ENCODE measurements at regions not wholly inside any gene's neighbourhood (a gene's known extent, or its start where the extent isn't known, plus 50 kb on each side); places are given as distances from the start of the nearest gene placed in this dataset.

DNA sequence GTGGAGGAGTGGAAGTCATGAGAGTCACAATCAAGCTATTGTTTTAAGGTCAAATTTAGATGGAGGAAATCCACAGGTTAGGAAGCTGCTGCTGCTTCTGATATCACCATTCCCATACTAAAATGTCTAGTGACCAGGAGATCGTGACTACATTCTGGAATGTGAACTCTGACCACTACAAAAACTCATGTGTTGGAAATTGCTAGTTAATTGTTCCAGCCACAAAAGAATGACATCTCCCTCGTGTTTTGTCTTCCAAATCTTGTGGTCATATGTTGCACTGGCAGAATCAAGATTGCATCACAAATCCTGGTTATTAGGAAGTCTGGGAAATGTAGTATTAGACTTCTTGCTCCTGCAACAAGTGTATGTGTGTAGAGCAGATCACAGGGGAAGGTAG is 441.9 kb downstream of the CD109 start:
- no peak for TF ChIP-seq YY1 (IDR thresholded peaks at IDR 0.05; ENCODE audit: low read depth)
- TF ChIP-seq TEAD4 (IDR thresholded peaks at IDR 0.05) = no peak
- no peak for TF ChIP-seq EGR1 (IDR thresholded peaks at IDR 0.05)
- no peak for TF ChIP-seq FOXM1 (IDR thresholded peaks at IDR 0.05; ENCODE audit: borderline replicate concordance, low read depth)
- TF ChIP-seq TAF1 (IDR thresholded peaks at IDR 0.05; ENCODE audit: low read depth) = no peak
- TF ChIP-seq, protein P1, sequence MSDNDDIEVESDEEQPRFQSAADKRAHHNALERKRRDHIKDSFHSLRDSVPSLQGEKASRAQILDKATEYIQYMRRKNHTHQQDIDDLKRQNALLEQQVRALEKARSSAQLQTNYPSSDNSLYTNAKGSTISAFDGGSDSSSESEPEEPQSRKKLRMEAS (IDR thresholded peaks at IDR 0.05) = peak; percentile 56
- TF ChIP-seq ZBTB7A (IDR thresholded peaks at IDR 0.05; ENCODE audit: low read depth) = no peak
- peak; percentile 72 for TF ChIP-seq CEBPB (IDR thresholded peaks at IDR 0.05)
- TF ChIP-seq TCF12 (IDR thresholded peaks at IDR 0.05; ENCODE audit: low read depth) = no peak

DNA sequence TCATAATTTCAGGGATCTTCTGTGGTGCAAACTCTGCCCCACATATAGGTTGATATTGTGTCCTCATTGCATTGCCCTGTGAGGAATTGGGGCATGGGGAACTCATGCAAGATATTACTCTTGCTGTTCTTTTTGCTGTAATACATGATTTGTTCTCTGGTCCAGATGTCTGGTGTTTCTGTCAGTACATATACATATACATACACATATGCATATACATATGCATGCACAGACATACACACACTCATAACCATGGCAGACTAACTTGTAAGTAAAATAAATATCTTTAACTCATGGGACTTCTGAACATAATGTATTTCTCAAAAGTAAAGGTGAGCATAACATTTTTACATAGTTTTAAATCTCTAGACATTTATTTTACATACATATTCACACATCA is 438.3 kb downstream of the CD109 start:
- TF ChIP-seq RAD21 (IDR thresholded peaks at IDR 0.05; ENCODE audit: low read depth) (no peak), TCF12 (IDR thresholded peaks at IDR 0.05; ENCODE audit: low read depth) (no peak), CEBPB (IDR thresholded peaks at IDR 0.05) (no peak), EP300 (IDR thresholded peaks at IDR 0.05; ENCODE audit: borderline replicate concordance) (no peak), CREB1 (IDR thresholded peaks at IDR 0.05; ENCODE audit: low read depth) (no peak), TAF1 (IDR thresholded peaks at IDR 0.05; ENCODE audit: low read depth) (no peak), FOXM1 (IDR thresholded peaks at IDR 0.05; ENCODE audit: borderline replicate concordance, low read depth) (no peak), EGR1 (IDR thresholded peaks at IDR 0.05) (no peak), NFIC (IDR thresholded peaks at IDR 0.05) (no peak), TEAD4 (IDR thresholded peaks at IDR 0.05) (no peak), ZBTB7A (IDR thresholded peaks at IDR 0.05; ENCODE audit: low read depth) (no peak)
- TF ChIP-seq, protein P2, sequence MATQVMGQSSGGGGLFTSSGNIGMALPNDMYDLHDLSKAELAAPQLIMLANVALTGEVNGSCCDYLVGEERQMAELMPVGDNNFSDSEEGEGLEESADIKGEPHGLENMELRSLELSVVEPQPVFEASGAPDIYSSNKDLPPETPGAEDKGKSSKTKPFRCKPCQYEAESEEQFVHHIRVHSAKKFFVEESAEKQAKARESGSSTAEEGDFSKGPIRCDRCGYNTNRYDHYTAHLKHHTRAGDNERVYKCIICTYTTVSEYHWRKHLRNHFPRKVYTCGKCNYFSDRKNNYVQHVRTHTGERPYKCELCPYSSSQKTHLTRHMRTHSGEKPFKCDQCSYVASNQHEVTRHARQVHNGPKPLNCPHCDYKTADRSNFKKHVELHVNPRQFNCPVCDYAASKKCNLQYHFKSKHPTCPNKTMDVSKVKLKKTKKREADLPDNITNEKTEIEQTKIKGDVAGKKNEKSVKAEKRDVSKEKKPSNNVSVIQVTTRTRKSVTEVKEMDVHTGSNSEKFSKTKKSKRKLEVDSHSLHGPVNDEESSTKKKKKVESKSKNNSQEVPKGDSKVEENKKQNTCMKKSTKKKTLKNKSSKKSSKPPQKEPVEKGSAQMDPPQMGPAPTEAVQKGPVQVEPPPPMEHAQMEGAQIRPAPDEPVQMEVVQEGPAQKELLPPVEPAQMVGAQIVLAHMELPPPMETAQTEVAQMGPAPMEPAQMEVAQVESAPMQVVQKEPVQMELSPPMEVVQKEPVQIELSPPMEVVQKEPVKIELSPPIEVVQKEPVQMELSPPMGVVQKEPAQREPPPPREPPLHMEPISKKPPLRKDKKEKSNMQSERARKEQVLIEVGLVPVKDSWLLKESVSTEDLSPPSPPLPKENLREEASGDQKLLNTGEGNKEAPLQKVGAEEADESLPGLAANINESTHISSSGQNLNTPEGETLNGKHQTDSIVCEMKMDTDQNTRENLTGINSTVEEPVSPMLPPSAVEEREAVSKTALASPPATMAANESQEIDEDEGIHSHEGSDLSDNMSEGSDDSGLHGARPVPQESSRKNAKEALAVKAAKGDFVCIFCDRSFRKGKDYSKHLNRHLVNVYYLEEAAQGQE (IDR thresholded peaks at IDR 0.05; ENCODE audit: low read depth) = no peak
- TF ChIP-seq, protein P1 (IDR thresholded peaks at IDR 0.05) = no peak

DNA sequence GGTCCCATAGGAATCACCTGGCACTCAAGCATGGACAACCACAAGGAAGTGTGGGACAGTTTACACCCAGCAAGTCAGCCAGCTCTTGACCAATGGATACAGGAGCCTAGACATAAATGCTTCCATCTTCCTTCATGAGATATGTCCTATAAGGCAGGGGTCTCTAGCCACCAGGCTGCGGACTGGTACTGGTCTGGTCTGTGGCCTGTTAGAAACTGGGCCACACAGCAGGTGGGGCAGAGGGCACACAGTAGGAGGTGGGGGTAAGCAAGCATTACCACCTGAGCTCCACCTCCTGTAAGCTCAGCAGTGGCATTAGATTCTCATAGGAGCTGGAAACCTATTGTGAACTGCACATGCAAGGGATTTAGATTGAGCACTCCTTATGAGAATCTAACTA is 437.1 kb downstream of the CD109 start:
- TF ChIP-seq, protein P3, sequence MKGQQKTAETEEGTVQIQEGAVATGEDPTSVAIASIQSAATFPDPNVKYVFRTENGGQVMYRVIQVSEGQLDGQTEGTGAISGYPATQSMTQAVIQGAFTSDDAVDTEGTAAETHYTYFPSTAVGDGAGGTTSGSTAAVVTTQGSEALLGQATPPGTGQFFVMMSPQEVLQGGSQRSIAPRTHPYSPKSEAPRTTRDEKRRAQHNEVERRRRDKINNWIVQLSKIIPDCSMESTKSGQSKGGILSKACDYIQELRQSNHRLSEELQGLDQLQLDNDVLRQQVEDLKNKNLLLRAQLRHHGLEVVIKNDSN (IDR thresholded peaks at IDR 0.05) = no peak
- no peak for TF ChIP-seq RAD21 (IDR thresholded peaks at IDR 0.05; ENCODE audit: low read depth)
- no peak for TF ChIP-seq ZBTB7A (IDR thresholded peaks at IDR 0.05; ENCODE audit: low read depth)
- TF ChIP-seq NFIC (IDR thresholded peaks at IDR 0.05) = no peak
- TF ChIP-seq EGR1 (IDR thresholded peaks at IDR 0.05) = no peak
- TF ChIP-seq, protein P1 (IDR thresholded peaks at IDR 0.05) = no peak
- no peak for TF ChIP-seq YY1 (IDR thresholded peaks at IDR 0.05; ENCODE audit: low read depth)
- no peak for TF ChIP-seq TCF12 (IDR thresholded peaks at IDR 0.05; ENCODE audit: low read depth)
- TF ChIP-seq TAF1 (IDR thresholded peaks at IDR 0.05; ENCODE audit: low read depth) = no peak
- no peak for TF ChIP-seq TEAD4 (IDR thresholded peaks at IDR 0.05)
- TF ChIP-seq, protein P2 (IDR thresholded peaks at IDR 0.05; ENCODE audit: low read depth) = no peak
- no peak for TF ChIP-seq EP300 (IDR thresholded peaks at IDR 0.05; ENCODE audit: borderline replicate concordance)
- TF ChIP-seq CEBPB (IDR thresholded peaks at IDR 0.05) = no peak
- no peak for TF ChIP-seq FOXM1 (IDR thresholded peaks at IDR 0.05; ENCODE audit: borderline replicate concordance, low read depth)
- no peak for TF ChIP-seq CREB1 (IDR thresholded peaks at IDR 0.05; ENCODE audit: low read depth)

DNA sequence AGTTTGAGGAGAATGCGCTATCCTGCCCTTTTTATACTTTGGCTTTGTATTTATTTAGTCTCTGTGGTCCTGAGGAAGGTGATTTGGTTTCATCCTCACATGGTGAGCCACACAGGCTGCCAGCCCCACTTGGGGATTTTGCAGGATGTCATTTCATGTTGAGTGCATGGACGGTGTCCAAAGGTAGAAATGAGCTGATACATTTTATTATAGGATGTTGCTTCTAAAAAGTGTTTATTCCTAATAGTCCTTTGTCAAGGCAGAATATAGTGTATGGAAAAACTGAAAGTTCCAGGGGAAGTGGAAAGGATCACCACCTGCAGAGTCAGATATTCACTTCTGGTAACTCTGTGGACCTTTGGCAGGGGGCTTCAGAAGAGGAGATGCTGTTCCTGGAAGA is 434.6 kb downstream of the CD109 start:
- TF ChIP-seq ZBTB7A (IDR thresholded peaks at IDR 0.05; ENCODE audit: low read depth) = no peak

DNA sequence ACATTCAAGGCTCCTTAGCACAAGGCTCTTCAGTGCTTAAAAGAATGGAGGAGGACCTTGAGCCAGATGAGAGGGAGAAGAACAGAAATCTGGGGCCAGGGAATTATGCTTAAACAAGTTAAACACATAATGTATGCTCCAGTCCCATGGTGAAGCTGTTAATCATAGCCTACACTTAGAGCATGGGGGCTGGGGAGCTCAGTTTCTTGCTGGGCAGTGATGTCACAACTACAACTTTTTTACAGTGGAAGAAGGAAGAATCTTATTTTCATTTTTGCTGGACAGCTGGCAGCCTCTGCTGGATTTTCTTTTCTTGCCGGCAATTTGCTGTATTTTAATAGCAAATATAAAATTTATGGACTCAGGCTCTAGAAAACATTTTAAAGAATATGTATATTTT is 432.5 kb downstream of the CD109 start:
- TF ChIP-seq, protein P3 (IDR thresholded peaks at IDR 0.05) = no peak
- TF ChIP-seq ZBTB7A (IDR thresholded peaks at IDR 0.05; ENCODE audit: low read depth) (no peak), EGR1 (IDR thresholded peaks at IDR 0.05) (no peak), CREB1 (IDR thresholded peaks at IDR 0.05; ENCODE audit: low read depth) (no peak), YY1 (IDR thresholded peaks at IDR 0.05; ENCODE audit: low read depth) (no peak), RAD21 (IDR thresholded peaks at IDR 0.05; ENCODE audit: low read depth) (no peak), NFIC (IDR thresholded peaks at IDR 0.05) (no peak), TCF12 (IDR thresholded peaks at IDR 0.05; ENCODE audit: low read depth) (no peak), TEAD4 (IDR thresholded peaks at IDR 0.05) (no peak), CEBPB (IDR thresholded peaks at IDR 0.05) (no peak), EP300 (IDR thresholded peaks at IDR 0.05; ENCODE audit: borderline replicate concordance) (no peak), TAF1 (IDR thresholded peaks at IDR 0.05; ENCODE audit: low read depth) (no peak), FOXM1 (IDR thresholded peaks at IDR 0.05; ENCODE audit: borderline replicate concordance, low read depth) (no peak)
- TF ChIP-seq, protein P1 (IDR thresholded peaks at IDR 0.05) = no peak
- TF ChIP-seq, protein P2 (IDR thresholded peaks at IDR 0.05; ENCODE audit: low read depth) = no peak

Data from Ishikawa (cell line).